HepG2 (cell line): ENCODE measurements at regions not wholly inside any gene's neighbourhood (a gene's known extent, or its start where the extent isn't known, plus 50 kb on each side); places are given as distances from the start of the nearest gene placed in this dataset.

Experiments used
- ATAC-seq: fragments of 200-7000 bp; cut with Tn5 transposase; 3 replicates; pipeline ENCODE4 v1.9.1; 2020; ENCODE audit warnings: mild to moderate bottlenecking, moderate library complexity
- BruUV-seq: library from RNA; stranded (reverse); fragments of 400-500 nt; replicated peaks from 2 replicates; lab custom pipeline; 2021; lab: Mats Ljungman, UMichigan
- CTCF ChIA-PET: fragments of 300-600 bp; formaldehyde crosslinking; extraction: SDS; loops from one replicate; lab custom pipeline; 2021; ENCODE audit warnings: low total read pairs, inconsistent platforms, low intra/inter-chr PET ratio; lab: Yijun Ruan, JAX
- POLR2A ChIA-PET: fragments of 350-600 bp; sonication (Branson Sonifier 250); formaldehyde crosslinking; loops from one replicate; lab custom pipeline; 2020; ENCODE audit warnings: antibody characterized with exemption, inconsistent platforms; lab: Yijun Ruan, JAX
- DNase-seq: peaks from one replicate; pipeline ENCODE4 v3.0.0-alpha.2; 2015; ENCODE audit warnings: low spot score
- FAIRE-seq: peaks from 3 replicates; lab custom pipeline; 2011; peaks lifted over from hg19 to GRCh38; lab: Jason Lieb, UNC
- H2AFZ ChIP-seq: one replicate; pipeline ENCODE4 v1.6.1; 2011; ENCODE audit warnings: low read length, inconsistent platforms
- H3K27ac ChIP-seq: fragments of 300-600 bp; 3 replicates; pipeline ENCODE4 v1.8.0; 2011; ENCODE audit warnings: mixed run types, mild to moderate bottlenecking, mixed read lengths, low read length, inconsistent platforms; ENCODE audit not compliant: insufficient read depth; ENCODE audit errors: extremely low read length
- H3K27me3 ChIP-seq, 2 experiments: fragments of 200-600 bp in 1 of 2; 2 replicates in 1 of 2; 3 replicates in 1 of 2; pipeline versions ENCODE4 v1.6.0 to v1.8.0; 2011; ENCODE audit warnings: low read length in 2 of 2, mild to moderate bottlenecking in 2 of 2, moderate library complexity in 2 of 2, inconsistent platforms in 1 of 2; ENCODE audit not compliant: insufficient read depth in 2 of 2, control insufficient read depth in 1 of 2
- H3K36me3 ChIP-seq, 2 experiments: fragments of 200-600 bp in 1 of 2; replicated peaks in 1 of 2; 2 replicates in 1 of 2; 3 replicates in 1 of 2; pipeline versions ENCODE4 v1.5.1 to v1.8.0; 2011; ENCODE audit warnings: low read length in 2 of 2, inconsistent platforms in 1 of 2; ENCODE audit not compliant: insufficient read depth in 2 of 2, control insufficient read depth in 1 of 2
- H3K4me1 ChIP-seq: 2 replicates; pipeline ENCODE4 v1.5.1; 2012; ENCODE audit warnings: low read length, inconsistent platforms; ENCODE audit not compliant: insufficient read depth
- H3K4me2 ChIP-seq: 2 replicates; pipeline ENCODE4 v1.6.0; 2011; ENCODE audit warnings: low read depth, low read length, inconsistent platforms
- H3K4me3 ChIP-seq, 3 experiments: fragments of 200-600 bp in 1 of 3; sonication (generic), shearing (Covaris generic) in 1 of 3; replicated peaks in 1 of 3; 2 replicates each; pipeline ENCODE4 v1.5.1; 2011 to 2016; ENCODE audit warnings: low read length in 3 of 3, inconsistent platforms in 2 of 3, low read depth in 2 of 3, mild to moderate bottlenecking in 2 of 3, control low read depth in 1 of 3, mixed read lengths in 1 of 3; ENCODE audit not compliant: insufficient read depth in 1 of 3
- H3K79me2 ChIP-seq: one replicate; pipeline ENCODE4 v1.6.1; 2011; ENCODE audit warnings: low read length, inconsistent platforms; ENCODE audit not compliant: insufficient read depth
- H3K9ac ChIP-seq: 2 replicates; pipeline ENCODE4 v1.6.0; 2011; ENCODE audit warnings: mild to moderate bottlenecking, low read depth, low read length, inconsistent platforms; ENCODE audit not compliant: insufficient read depth
- H3K9me3 ChIP-seq: 2 replicates; pipeline ENCODE4 v1.5.1; 2012; ENCODE audit warnings: mild to moderate bottlenecking, low read length
- H4K20me1 ChIP-seq: 2 replicates; pipeline ENCODE4 v1.6.0; 2011; ENCODE audit warnings: inconsistent platforms, mild to moderate bottlenecking, low read length, moderate library complexity; ENCODE audit not compliant: insufficient read depth
- MYPOP ChIP-seq: sonication (generic); formaldehyde crosslinking; IDR thresholded peaks from 2 replicates; pipeline ENCODE4 v1.8.1; 2023; ENCODE audit warnings: mild to moderate bottlenecking, moderate library complexity, missing genetic modification reagents
- PHF21A ChIP-seq: sonication (generic); formaldehyde crosslinking; IDR thresholded peaks from 2 replicates; pipeline ENCODE4 v1.5.0; 2020; ENCODE audit warnings: mild to moderate bottlenecking, missing genetic modification reagents
- YEATS2 ChIP-seq: sonication (generic); formaldehyde crosslinking; IDR thresholded peaks from 2 replicates; pipeline ENCODE4 v1.4.0; 2020; ENCODE audit warnings: missing genetic modification reagents, borderline replicate concordance
- ZNF136 ChIP-seq: sonication (generic); formaldehyde crosslinking; IDR thresholded peaks from 2 replicates; pipeline ENCODE4 v1.8.1; 2022; ENCODE audit warnings: low read depth, mild to moderate bottlenecking, moderate library complexity, missing genetic modification reagents
- ZNF263 ChIP-seq: sonication (generic); formaldehyde crosslinking; IDR thresholded peaks from 2 replicates; pipeline ENCODE4 v1.4.0; 2020; ENCODE audit warnings: missing genetic modification reagents
- ZNF609 ChIP-seq: sonication (generic); formaldehyde crosslinking; IDR thresholded peaks from 2 replicates; pipeline ENCODE4 v1.4.0; 2020; ENCODE audit warnings: mild to moderate bottlenecking, missing genetic modification reagents, borderline replicate concordance
- ZNF761 ChIP-seq: sonication (generic); formaldehyde crosslinking; conservative IDR thresholded peaks from 2 replicates; pipeline ENCODE4 v1.4.0; 2020; ENCODE audit warnings: mild to moderate bottlenecking, missing genetic modification reagents
- ZNF83 ChIP-seq: sonication (generic); formaldehyde crosslinking; IDR thresholded peaks from 2 replicates; pipeline ENCODE4 v1.4.0; 2020; ENCODE audit warnings: missing genetic modification reagents, mild to moderate bottlenecking, borderline replicate concordance
- WGBS: methylation state at CpG from one replicate; pipeline ENCODE4 v1.1.6; 2017; ENCODE audit warnings: low lambda C conversion rate; 5-methylcytosine and 5-hydroxymethylcytosine counted together
- in situ Hi-C: cut with HindIII; loops from 2 replicates; pipeline ENCODE4 v1.10.0; 2017; ENCODE audit warnings: low pct_unique_long_range_greater_than_20kb; ENCODE audit not compliant: extremely low pct_ligation_motif_present
- intact Hi-C: fragments of 100-400 bp; cut with micrococcal nuclease; formaldehyde crosslinking; loops from one replicate; pipeline ENCODE4 v1.10.0; 2022; ENCODE audit not compliant: unreplicated experiment
- TF ChIP-seq, protein P1 (sequence below): sonication (generic); formaldehyde crosslinking; IDR thresholded peaks from 2 replicates; pipeline ENCODE4 v1.5.1; 2020; ENCODE audit warnings: mild to moderate bottlenecking, moderate library complexity, missing genetic modification reagents

GRCh38 chr18:46360102-46360699 lies 256.0 kb downstream of the HAUS1 start:
- Histone ChIP-seq H4K20me1 (no peaks in the 10 kb centered on the region), H3K4me3 (no peak overlapping the region), H3K4me1 (no peaks in the 10 kb centered on the region), H3K36me3 (no peaks in the 10 kb centered on the region), H3K9ac (no peak overlapping the region), H3K27me3 (peaks cover 2 to 10% of the 10 kb centered on the region in 2 experiments; a peak in 2 of 5 replicates), H3K79me2 (no peaks in the 10 kb centered on the region), H2AFZ (no peak overlapping the region), H3K9me3 (no peaks in the 10 kb centered on the region), H3K27ac (no peak overlapping the region), H3K4me2 (no peak overlapping the region)
- in situ Hi-C loops (no loop called here), intact Hi-C loops (no loop called here)
- TF ChIP-seq ZNF263 (CRISPR knock-in tag) (peak; percentile 41), ZNF761 (CRISPR knock-in tag) (no peak)
- CTCF ChIA-PET: no interaction called here
- FAIRE-seq: no peak
- no peak for ATAC-seq
- WGBS: 8% methylated on average over 2 of the region's 4 CpGs
- no TSS peak for BruUV-seq
- POLR2A ChIA-PET: no interaction called here
- DNase-seq: no peak

DNA sequence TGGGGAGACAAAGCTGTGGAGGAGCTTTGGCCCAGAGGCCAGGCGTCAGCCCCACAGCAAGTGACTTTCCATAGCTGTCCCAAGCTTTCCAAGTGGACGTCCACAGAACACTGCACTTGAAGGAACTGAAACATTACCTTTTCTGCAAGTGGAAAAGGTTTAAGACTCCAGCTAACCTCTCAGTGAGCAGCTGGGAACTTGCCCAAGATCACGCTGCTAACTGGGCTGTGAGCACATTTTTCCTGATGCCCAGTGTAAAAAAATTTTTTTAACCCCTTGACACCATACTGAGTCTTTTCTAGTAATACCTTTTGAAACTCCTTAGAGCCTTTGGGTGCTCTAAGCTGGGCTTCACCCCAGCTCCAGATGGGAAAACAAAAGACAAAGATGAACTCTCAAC lies 256.7 kb downstream of the HAUS1 start:
- ATAC-seq (no peak), FAIRE-seq (no peak), DNase-seq (no peak)
- H4K20me1 ChIP-seq: no peaks in the 10 kb centered on the region
- POLR2A ChIA-PET: no interaction called here
- H3K36me3 ChIP-seq: no peaks in the 10 kb centered on the region
- no peaks in the 10 kb centered on the region for H3K4me1 ChIP-seq
- H3K79me2 ChIP-seq: no peaks in the 10 kb centered on the region
- in situ Hi-C loops: no loop called here
- H3K27ac ChIP-seq: no peak overlapping the region
- CTCF ChIA-PET: no interaction called here
- no peaks in the 10 kb centered on the region for H3K9me3 ChIP-seq
- intact Hi-C loops: no loop called here
- no TSS peak for BruUV-seq
- H3K27me3 ChIP-seq: peaks cover 2 to 5% of the 10 kb centered on the region in 2 experiments; a peak in 2 of 5 replicates
- no peak overlapping the region for H3K4me2 ChIP-seq
- no peak overlapping the region for H3K9ac ChIP-seq
- H2AFZ ChIP-seq: no peak overlapping the region
- 0% methylated on average over 1 of the region's 3 CpGs for WGBS
- no peak overlapping the region for H3K4me3 ChIP-seq
- TF ChIP-seq PHF21A (no peak), ZNF83 (CRISPR knock-in tag) (no peak), YEATS2 (no peak), ZNF136 (no peak), ZNF609 (CRISPR knock-in tag) (no peak), MYPOP (CRISPR knock-in tag) (no peak)
- TF ChIP-seq, protein P1, sequence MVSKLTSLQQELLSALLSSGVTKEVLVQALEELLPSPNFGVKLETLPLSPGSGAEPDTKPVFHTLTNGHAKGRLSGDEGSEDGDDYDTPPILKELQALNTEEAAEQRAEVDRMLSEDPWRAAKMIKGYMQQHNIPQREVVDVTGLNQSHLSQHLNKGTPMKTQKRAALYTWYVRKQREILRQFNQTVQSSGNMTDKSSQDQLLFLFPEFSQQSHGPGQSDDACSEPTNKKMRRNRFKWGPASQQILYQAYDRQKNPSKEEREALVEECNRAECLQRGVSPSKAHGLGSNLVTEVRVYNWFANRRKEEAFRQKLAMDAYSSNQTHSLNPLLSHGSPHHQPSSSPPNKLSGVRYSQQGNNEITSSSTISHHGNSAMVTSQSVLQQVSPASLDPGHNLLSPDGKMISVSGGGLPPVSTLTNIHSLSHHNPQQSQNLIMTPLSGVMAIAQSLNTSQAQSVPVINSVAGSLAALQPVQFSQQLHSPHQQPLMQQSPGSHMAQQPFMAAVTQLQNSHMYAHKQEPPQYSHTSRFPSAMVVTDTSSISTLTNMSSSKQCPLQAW (CRISPR knock-in tag): no peak
